ENCODE measurements at regions not wholly inside any gene's neighbourhood (a gene's known extent, or its start where the extent isn't known, plus 50 kb on each side); places are given as distances from the start of the nearest gene placed in this dataset.

- Histone ChIP-seq H3K4me2 (no peak overlapping the region), H3F3A (replicated peaks; ENCODE audit: low read depth) (no peaks in the 10 kb centered on the region), H3K27ac (ENCODE audit: low read depth) (no peak overlapping the region), H3K4me1 (ENCODE audit: insufficient read depth) (no peaks in the 10 kb centered on the region), H2AFZ (no peak overlapping the region), H3K9me2 (ENCODE audit: insufficient read depth) (no peaks in the 10 kb centered on the region), H4K20me1 (replicated peaks; ENCODE audit: insufficient read depth) (no peaks in the 10 kb centered on the region), H3K79me2 (replicated peaks; ENCODE audit: insufficient read depth) (no peaks in the 10 kb centered on the region), H3K4me3 (no peak overlapping the region), H3K27me3 (ENCODE audit: insufficient read depth) (no peaks in the 10 kb centered on the region), H3K36me3 (ENCODE audit: insufficient read depth) (no peaks in the 10 kb centered on the region)
- no peak for ATAC-seq
- Mint-ChIP-seq H3K27ac (no peak overlapping the region), H3K36me3 (ENCODE audit: low read depth) (no peaks in the 10 kb centered on the region), H3K4me1 (peaks cover 9% of the 10 kb centered on the region), H3K9me3 (no peaks in the 10 kb centered on the region; the same call in 2 of the 3 replicates), H3K4me3 (no peak overlapping the region), H3K27me3 (ENCODE audit: insufficient read depth, low read depth, poor library complexity) (peaks cover 10% of the 10 kb centered on the region)
- no peak for TF ChIP-seq CREB1 (CRISPR knock-in tag; IDR thresholded peaks at IDR 0.05; ENCODE audit: low read depth)
- no peak for TF ChIP-seq POLR2AphosphoS5 (IDR thresholded peaks at IDR 0.05; ENCODE audit: low read depth)
- TF ChIP-seq NANOG (IDR thresholded peaks at IDR 0.05; ENCODE audit: borderline replicate concordance): no peak
- TF ChIP-seq EZH2 (IDR thresholded peaks at IDR 0.05; ENCODE audit: low read depth, unreplicated experiment): no peak
- no peak for TF ChIP-seq REST (IDR thresholded peaks at IDR 0.05; ENCODE audit: unreplicated experiment)
- TF ChIP-seq ZNF462 (CRISPR knock-in tag; IDR thresholded peaks at IDR 0.05): no peak
- TF ChIP-seq STAT1 (IDR thresholded peaks at IDR 0.05; ENCODE audit: unreplicated experiment): no peak
- TF ChIP-seq ZNF331 (CRISPR knock-in tag; IDR thresholded peaks at IDR 0.05; ENCODE audit: low read depth): no peak
- DNase-seq (ENCODE audit: low spot score): no peak
These were observed 108.7 kb upstream of the HDAC4 start for GRCh38 chr2:239509373-239510143.
